Psoas muscle (tissue), 7 donors: ENCODE measurements at regions not wholly inside any gene's neighbourhood (a gene's known extent, or its start where the extent isn't known, plus 50 kb on each side); places are given as distances from the start of the nearest gene placed in this dataset.

Experiments
- ATAC-seq, 4 donors: fragments of 200-7000 bp; cut with Tn5 transposase; one replicate each; pipeline ENCODE4 v1.9.1; 2020; ENCODE audit warnings: moderate library complexity in 3 of 4, mild to moderate bottlenecking in 2 of 4
- DNase-seq, 2 donors: peaks; one replicate each; pipeline ENCODE4 v3.0.0-alpha.2; 2020
- H3K27ac ChIP-seq: fragments of 200-600 bp; one replicate; pipeline ENCODE4 v1.8.0; 2022
- H3K27me3 ChIP-seq, 3 donors: fragments of 200-600 bp in 1 of 3; one replicate each; pipeline versions ENCODE4 v1.6.1 to v1.8.0; 2013 to 2022; ENCODE audit warnings: low read length in 2 of 3, mild to moderate bottlenecking in 2 of 3, moderate library complexity in 1 of 3; ENCODE audit not compliant: insufficient read depth in 3 of 3
- H3K36me3 ChIP-seq, 2 donors: fragments of 200-600 bp in 1 of 2; one replicate each; pipeline versions ENCODE4 v1.6.1 to v1.8.0; 2013 to 2022; ENCODE audit warnings: low read depth in 1 of 2, mild to moderate bottlenecking in 1 of 2, moderate library complexity in 1 of 2; ENCODE audit not compliant: insufficient read depth in 1 of 2
- H3K4me1 ChIP-seq: fragments of 200-600 bp; one replicate; pipeline ENCODE4 v1.8.0; 2022
- H3K4me3 ChIP-seq: fragments of 200-600 bp; one replicate; pipeline ENCODE4 v1.8.0; 2022; ENCODE audit warnings: mild to moderate bottlenecking
- H3K9me3 ChIP-seq: fragments of 200-600 bp; one replicate; pipeline ENCODE4 v1.8.0; 2022
- CTCF ChIP-seq: fragments of 200-600 bp; IDR thresholded peaks from one replicate; pipeline ENCODE4 v1.8.0; 2022; ENCODE audit warnings: antibody characterized with exemption
- WGBS, 3 donors: extraction: QIAGEN DNeasy Blood & Tissue Kit; methylation state at CpG; one replicate each; pipeline versions ENCODE4 v1.1.6 to v1.1.7; 2013; 5-methylcytosine and 5-hydroxymethylcytosine counted together
- intact Hi-C, 2 donors: fragments of 100-400 bp; cut with DNase I; formaldehyde crosslinking; loops; one replicate each; pipeline versions ENCODE4 v1.11.0 to v1.14.2; 2022
- donor health status: healthy with polysubstance abuse.
- donor health status: DM: no; HTN: no; CAD: no; lungs with moderate emphysema.
- donor health status: Bipolar disorder and iron deficiency.
- donor health status: healthy.
- donor health status: DM: yes; HTN: yes; CAD: no.
- donor health status: DM: no; HTN: no; CAD: no.
- donor health status: DM: yes; HTN: yes; CAD: no.

GRCh38 chr2:8270699-8271098, 411.2 kb upstream of the ID2 start:
- Histone ChIP-seq H3K27ac (no peak overlapping the region), H3K9me3 (no peaks in the 10 kb centered on the region), H3K27me3 (no peaks in the 10 kb centered on the region), H3K36me3 (no peaks in the 10 kb centered on the region), H3K4me3 (no peak overlapping the region), H3K4me1 (no peaks in the 10 kb centered on the region)
- DNase-seq = no peak
- no peak for ATAC-seq
- intact Hi-C loops = no loop called here
- TF ChIP-seq CTCF = no peak

GRCh38 chr2:8271461-8271860, 410.4 kb upstream of the ID2 start:
- Histone ChIP-seq H3K4me1 (no peaks in the 10 kb centered on the region), H3K36me3 (no peaks in the 10 kb centered on the region), H3K4me3 (no peak overlapping the region), H3K27me3 (no peaks in the 10 kb centered on the region), H3K27ac (no peak overlapping the region), H3K9me3 (no peaks in the 10 kb centered on the region)
- ATAC-seq (no peak), DNase-seq (no peak)
- intact Hi-C loops = no loop called here
- TF ChIP-seq CTCF = no peak
- WGBS, 3 donors = 67 to 85% (median 82%) methylated on average over 3 of the region's 3 CpGs

GRCh38 chr2:8276026-8276425, 405.8 kb upstream of the ID2 start:
- Histone ChIP-seq H3K4me1 (no peaks in the 10 kb centered on the region), H3K9me3 (no peaks in the 10 kb centered on the region), H3K36me3 (no peaks in the 10 kb centered on the region), H3K27ac (no peak overlapping the region), H3K27me3 (no peaks in the 10 kb centered on the region), H3K4me3 (no peak overlapping the region)
- intact Hi-C loops = no loop called here
- no peak for DNase-seq
- WGBS, 3 donors = 91 to 94% (median 92%) methylated on average over 4 of the region's 4 CpGs
- TF ChIP-seq CTCF = no peak
- ATAC-seq = no peak

- DNase-seq (no peak), ATAC-seq (no peak)
- no peak overlapping the region for H3K4me3 ChIP-seq
- no peak for TF ChIP-seq CTCF
- H3K4me1 ChIP-seq = no peaks in the 10 kb centered on the region
- no peaks in the 10 kb centered on the region for H3K36me3 ChIP-seq
- H3K27ac ChIP-seq = no peak overlapping the region
- H3K9me3 ChIP-seq = no peaks in the 10 kb centered on the region
- intact Hi-C loops = no loop called here
- WGBS, 3 donors = 37 to 53% (median 41%) methylated on average over 10 of the region's 10 CpGs
- no peaks in the 10 kb centered on the region for H3K27me3 ChIP-seq
Observed at GRCh38 chr2:8277921-8278571, 403.8 kb upstream of the ID2 start.

- TF ChIP-seq CTCF = no peak
- intact Hi-C loops = no loop called here
- 79 to 89% (median 82%) methylated on average over 10 of the region's 10 CpGs for WGBS, 3 donors
- no peak for DNase-seq
- H3K4me1 ChIP-seq = no peaks in the 10 kb centered on the region
- ATAC-seq = no peak
- H3K4me3 ChIP-seq = no peak overlapping the region
- no peaks in the 10 kb centered on the region for H3K9me3 ChIP-seq
- H3K27ac ChIP-seq = no peak overlapping the region
- no peaks in the 10 kb centered on the region for H3K36me3 ChIP-seq
- no peaks in the 10 kb centered on the region for H3K27me3 ChIP-seq
Observed at GRCh38 chr2:8278709-8279354, 403.0 kb upstream of the ID2 start.
